ENCODE measurements at regions not wholly inside any gene's neighbourhood (a gene's known extent, or its start where the extent isn't known, plus 50 kb on each side); places are given as distances from the start of the nearest gene placed in this dataset.

DNA sequence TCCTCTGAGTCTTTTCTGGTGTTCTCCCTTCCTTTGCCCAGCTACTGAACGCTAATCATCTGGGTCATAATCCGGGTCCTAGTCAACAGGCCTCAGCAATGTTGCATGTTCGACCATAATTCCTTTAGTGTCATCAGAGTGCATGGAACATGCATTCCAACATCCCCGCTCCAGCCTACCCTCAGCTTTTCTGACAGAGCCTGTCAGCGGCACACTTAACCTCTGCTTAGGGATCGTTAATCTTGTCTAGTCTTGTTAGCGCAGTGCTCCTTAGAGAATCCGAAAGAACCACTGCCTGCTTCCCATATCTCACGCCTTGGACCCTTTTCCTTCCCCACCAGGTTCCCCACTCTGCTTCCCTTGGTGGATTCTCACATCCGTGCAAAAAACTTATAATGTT lies 767.9 kb upstream of the ID2 start:
- no peaks in the 10 kb centered on the region for H3K9me3 Mint-ChIP-seq
- peaks cover 11% of the 10 kb centered on the region for H3K4me1 Mint-ChIP-seq (ENCODE audit: low read depth)
- no peak overlapping the region for H3K27ac Mint-ChIP-seq
- TF ChIP-seq, protein P1, sequence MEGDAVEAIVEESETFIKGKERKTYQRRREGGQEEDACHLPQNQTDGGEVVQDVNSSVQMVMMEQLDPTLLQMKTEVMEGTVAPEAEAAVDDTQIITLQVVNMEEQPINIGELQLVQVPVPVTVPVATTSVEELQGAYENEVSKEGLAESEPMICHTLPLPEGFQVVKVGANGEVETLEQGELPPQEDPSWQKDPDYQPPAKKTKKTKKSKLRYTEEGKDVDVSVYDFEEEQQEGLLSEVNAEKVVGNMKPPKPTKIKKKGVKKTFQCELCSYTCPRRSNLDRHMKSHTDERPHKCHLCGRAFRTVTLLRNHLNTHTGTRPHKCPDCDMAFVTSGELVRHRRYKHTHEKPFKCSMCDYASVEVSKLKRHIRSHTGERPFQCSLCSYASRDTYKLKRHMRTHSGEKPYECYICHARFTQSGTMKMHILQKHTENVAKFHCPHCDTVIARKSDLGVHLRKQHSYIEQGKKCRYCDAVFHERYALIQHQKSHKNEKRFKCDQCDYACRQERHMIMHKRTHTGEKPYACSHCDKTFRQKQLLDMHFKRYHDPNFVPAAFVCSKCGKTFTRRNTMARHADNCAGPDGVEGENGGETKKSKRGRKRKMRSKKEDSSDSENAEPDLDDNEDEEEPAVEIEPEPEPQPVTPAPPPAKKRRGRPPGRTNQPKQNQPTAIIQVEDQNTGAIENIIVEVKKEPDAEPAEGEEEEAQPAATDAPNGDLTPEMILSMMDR (IDR thresholded peaks at IDR 0.05): no peak
- H3K36me3 Mint-ChIP-seq (ENCODE audit: low read depth): no peaks in the 10 kb centered on the region
- no peaks in the 10 kb centered on the region; the same call in 1 of the 2 replicates for H3K27me3 Mint-ChIP-seq (ENCODE audit: insufficient read depth)
- DNase-seq: no peak
- no peak overlapping the region for H3K4me3 Mint-ChIP-seq

DNA sequence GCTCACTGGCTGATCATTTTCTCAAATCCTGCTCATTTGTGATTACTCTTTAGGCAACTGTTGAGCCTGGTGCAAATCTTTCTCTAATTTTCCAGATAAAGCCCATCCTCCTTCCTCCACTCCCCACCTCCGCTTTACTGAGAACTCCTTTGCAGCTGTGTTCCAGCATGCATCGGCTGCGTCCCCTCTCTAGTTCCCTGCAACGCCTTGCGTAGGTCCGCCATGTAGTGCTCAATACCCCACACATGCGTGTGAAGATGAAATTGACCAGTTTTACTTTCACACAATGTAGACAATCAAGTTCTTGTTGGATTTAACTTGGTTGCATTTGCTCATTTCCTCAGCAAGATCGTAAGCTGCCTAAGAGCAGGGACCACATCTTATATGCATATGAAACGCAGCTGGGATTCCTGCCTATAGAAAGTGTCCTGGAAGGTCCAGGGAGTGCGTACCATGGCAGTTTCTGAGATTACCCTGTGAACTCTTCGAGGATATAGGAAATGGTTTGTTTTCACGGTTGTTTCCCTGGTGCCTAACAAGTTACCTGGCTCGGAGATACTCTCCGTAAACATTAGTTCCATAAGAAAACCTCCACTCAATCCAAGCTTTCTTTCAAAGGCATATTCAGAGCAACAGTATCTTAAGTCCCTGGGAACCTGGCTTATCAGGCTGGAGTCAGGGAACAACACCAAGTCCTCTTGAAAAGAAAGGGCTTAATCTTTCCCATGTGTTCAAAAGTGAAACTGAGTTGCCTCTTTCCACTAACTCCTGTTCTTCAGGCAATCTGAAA lies 766.4 kb upstream of the ID2 start:
- H3K9me3 Mint-ChIP-seq: no peaks in the 10 kb centered on the region
- no peak for DNase-seq
- H3K36me3 Mint-ChIP-seq (ENCODE audit: low read depth): no peaks in the 10 kb centered on the region
- TF ChIP-seq, protein P1 (IDR thresholded peaks at IDR 0.05): no peak
- peak overlapping the region; percentile 66 for H3K4me3 Mint-ChIP-seq
- H3K27ac Mint-ChIP-seq: peak overlapping the region; percentile 44; the same call in 1 of the 2 replicates
- peaks cover 11% of the 10 kb centered on the region for H3K4me1 Mint-ChIP-seq (ENCODE audit: low read depth)
- H3K27me3 Mint-ChIP-seq (ENCODE audit: insufficient read depth): no peaks in the 10 kb centered on the region; the same call in 1 of the 2 replicates

DNA sequence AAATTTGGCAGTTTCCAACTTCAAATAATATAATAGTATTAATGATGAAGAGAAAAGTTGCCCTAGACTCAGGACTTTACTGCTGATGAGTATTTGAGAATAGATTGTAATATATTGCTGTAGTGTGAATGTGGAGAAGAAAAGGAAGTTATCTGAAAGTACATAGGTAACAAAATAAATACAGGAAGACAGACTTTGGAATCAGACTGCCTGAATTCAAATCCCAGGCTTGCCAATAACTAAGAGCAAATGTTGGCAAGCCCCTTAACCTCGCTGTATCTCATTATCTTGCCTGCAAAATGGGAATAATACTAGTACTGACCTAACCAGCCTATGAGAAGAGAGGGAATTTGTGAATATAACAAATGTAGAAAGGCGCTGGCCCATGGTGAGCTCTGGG lies 765.2 kb upstream of the ID2 start:
- Mint-ChIP-seq H3K27ac (no peak overlapping the region), H3K36me3 (ENCODE audit: low read depth) (no peaks in the 10 kb centered on the region), H3K4me3 (no peak overlapping the region), H3K27me3 (ENCODE audit: insufficient read depth) (no peaks in the 10 kb centered on the region; the same call in 1 of the 2 replicates), H3K9me3 (no peaks in the 10 kb centered on the region), H3K4me1 (ENCODE audit: low read depth) (peaks cover 11% of the 10 kb centered on the region)
- no peak for DNase-seq
- TF ChIP-seq, protein P1 (IDR thresholded peaks at IDR 0.05): no peak

DNA sequence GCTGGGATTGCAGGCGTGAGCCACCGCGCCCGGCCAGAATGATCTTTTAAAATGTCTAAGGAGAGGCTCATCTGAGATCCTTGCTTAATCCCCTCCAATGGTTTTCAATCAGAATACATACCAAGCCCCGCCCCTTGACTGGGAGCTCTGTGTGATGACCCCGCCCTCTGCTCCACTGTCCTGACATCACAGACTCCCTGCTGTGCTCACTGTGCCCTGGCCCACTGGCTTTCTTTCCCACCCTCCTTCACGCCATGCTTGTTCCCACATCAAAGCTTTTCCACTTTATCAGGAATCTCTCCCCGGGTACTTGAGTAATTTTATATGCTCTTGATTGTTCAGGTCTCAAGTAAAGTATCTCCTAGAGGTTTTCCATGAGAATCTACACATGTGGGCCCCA lies 762.3 kb upstream of the ID2 start:
- no peak overlapping the region for H3K4me3 Mint-ChIP-seq
- H3K9me3 Mint-ChIP-seq: no peaks in the 10 kb centered on the region
- no peaks in the 10 kb centered on the region for H3K36me3 Mint-ChIP-seq (ENCODE audit: low read depth)
- no peak for DNase-seq
- TF ChIP-seq, protein P1 (IDR thresholded peaks at IDR 0.05): no peak
- H3K4me1 Mint-ChIP-seq (ENCODE audit: low read depth): peaks cover 11% of the 10 kb centered on the region
- H3K27me3 Mint-ChIP-seq (ENCODE audit: insufficient read depth): no peaks in the 10 kb centered on the region; the same call in 1 of the 2 replicates
- H3K27ac Mint-ChIP-seq: no peak overlapping the region

DNA sequence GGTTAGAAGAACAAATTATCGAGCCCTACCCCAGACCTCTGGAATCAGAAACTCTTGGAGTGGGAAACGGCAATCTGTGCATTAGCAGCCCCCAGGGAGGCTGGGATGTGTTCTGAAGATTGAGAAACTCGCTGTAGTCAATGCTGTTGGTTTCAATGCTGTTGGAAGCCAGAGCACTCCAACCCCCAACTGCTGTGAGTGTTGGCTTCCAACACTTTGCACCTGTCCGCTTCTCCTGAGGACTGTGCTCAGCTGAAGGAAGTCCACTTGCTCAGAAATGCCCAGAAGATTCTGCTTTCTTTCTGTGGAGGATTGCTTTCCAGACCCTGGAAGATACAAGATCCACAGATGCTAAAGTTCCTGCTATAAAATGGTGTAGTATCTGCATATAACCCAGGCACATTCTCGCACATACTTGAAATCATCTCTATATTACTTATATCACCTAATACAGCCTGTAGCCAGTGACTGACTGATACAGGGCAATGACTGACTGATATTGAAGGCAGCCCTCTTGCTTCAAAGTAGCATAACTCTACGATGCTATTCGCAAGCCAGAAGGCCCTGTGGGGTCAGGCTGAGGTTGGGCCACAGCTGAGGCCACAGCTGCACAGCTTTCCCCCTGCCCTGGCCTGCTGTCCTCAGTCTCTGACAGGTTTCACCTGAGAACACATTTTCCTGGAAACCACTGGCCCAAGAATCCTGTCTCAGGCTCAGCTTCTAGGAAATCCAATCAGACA lies 757.7 kb upstream of the ID2 start:
- Mint-ChIP-seq H3K36me3 (ENCODE audit: low read depth) (no peaks in the 10 kb centered on the region), H3K4me3 (no peak overlapping the region), H3K27ac (no peak overlapping the region), H3K4me1 (ENCODE audit: low read depth) (no peaks in the 10 kb centered on the region; the same call in 1 of the 2 replicates), H3K27me3 (ENCODE audit: insufficient read depth) (no peaks in the 10 kb centered on the region), H3K9me3 (no peaks in the 10 kb centered on the region)
- TF ChIP-seq, protein P1 (IDR thresholded peaks at IDR 0.05): no peak
- no peak for DNase-seq

Data from HFFc6 (cell line).